B cell (primary cell): ENCODE measurements at regions not wholly inside any gene's neighbourhood (a gene's known extent, or its start where the extent isn't known, plus 50 kb on each side); places are given as distances from the start of the nearest gene placed in this dataset. TPM values are rescaled to one million over a fixed set of nuclear protein-coding genes. Genes with fewer than 3 reads are reported as not detected.

Experiments used
- ATAC-seq: fragments of 200-7000 bp; cut with Tn5 transposase; one replicate; pipeline ENCODE4 v1.10.0; 2021; ENCODE audit warnings: low read depth, mild to moderate bottlenecking, moderate number of reproducible peaks, moderate library complexity
- CTCF ChIA-PET: fragments of 350-600 bp; sonication (Branson Sonifier 250); formaldehyde crosslinking; loops from one replicate; lab custom pipeline; 2021; ENCODE audit warnings: antibody characterized with exemption, inconsistent platforms; lab: Charles Lee
- POLR2A ChIA-PET: fragments of 350-600 bp; sonication (Branson Sonifier 250); formaldehyde crosslinking; loops from one replicate; lab custom pipeline; 2021; ENCODE audit warnings: antibody characterized with exemption; lab: Charles Lee
- DNase-seq: peaks from one replicate; pipeline ENCODE4 v3.0.0; 2013
- H2AFZ ChIP-seq: 2 replicates; pipeline ENCODE4 v1.6.1; 2012; ENCODE audit warnings: mild to moderate bottlenecking, low read depth, low read length; ENCODE audit not compliant: insufficient read depth, poor library complexity, severe bottlenecking
- H3K27ac ChIP-seq, 2 donors: 1 replicate in 1 of 2; 2 replicates in 1 of 2; pipeline ENCODE4 v1.5.1; 2012 to 2013; ENCODE audit warnings: low read length in 2 of 2, mild to moderate bottlenecking in 2 of 2, moderate library complexity in 1 of 2
- H3K27me3 ChIP-seq, 4 experiments: fragments of 200-600 bp in 1 of 4; sonication (generic) in 1 of 4; replicated peaks in 1 of 4; 1 replicate in 2 of 4; 2 replicates in 2 of 4; pipeline versions ENCODE4 v1.6.1 to v1.7.0; 2013 to 2016; ENCODE audit warnings: low read length in 3 of 4, mild to moderate bottlenecking in 2 of 4, mixed read lengths in 1 of 4, moderate library complexity in 1 of 4; ENCODE audit not compliant: insufficient read depth in 4 of 4, control insufficient read depth in 3 of 4; ENCODE audit errors: control extremely low read depth in 1 of 4
- H3K36me3 ChIP-seq, 2 experiments: replicated peaks in 1 of 2; 1 replicate in 1 of 2; 2 replicates in 1 of 2; pipeline versions ENCODE4 v1.6.1 to v1.7.1; 2013; ENCODE audit warnings: low read length in 1 of 2; ENCODE audit not compliant: insufficient read depth in 2 of 2, control insufficient read depth in 1 of 2; ENCODE audit errors: control extremely low read depth in 1 of 2, extremely low read depth in 1 of 2
- H3K4me1 ChIP-seq, 2 donors: fragments of 200-600 bp in 1 of 2; sonication (generic) in 1 of 2; 1 replicate in 1 of 2; 2 replicates in 1 of 2; pipeline versions ENCODE4 v1.5.1 to v1.6.1; 2013 to 2017; ENCODE audit warnings: low read length in 2 of 2; ENCODE audit not compliant: control insufficient read depth in 2 of 2, insufficient read depth in 2 of 2
- H3K4me2 ChIP-seq: replicated peaks from 2 replicates; pipeline ENCODE3; 2012; ENCODE audit warnings: mild to moderate bottlenecking, low read depth, low read length; ENCODE audit not compliant: poor library complexity, severe bottlenecking
- H3K4me3 ChIP-seq, 5 experiments: fragments of 200-600 bp in 1 of 5; sonication (generic) in 1 of 5; 1 replicate in 3 of 5; 2 replicates in 2 of 5; pipeline versions ENCODE4 v1.5.1 to v1.7.0; 2011 to 2016; ENCODE audit warnings: low read length in 4 of 5, mild to moderate bottlenecking in 4 of 5, low read depth in 2 of 5, control low read depth in 1 of 5, moderate library complexity in 1 of 5; ENCODE audit not compliant: insufficient read depth in 1 of 5; ENCODE audit errors: control extremely low read depth in 1 of 5, extremely low read depth in 1 of 5
- H3K79me2 ChIP-seq: fragments of 200-600 bp; sonication (generic); one replicate; pipeline ENCODE4 v1.6.0; 2016; ENCODE audit warnings: low read length; ENCODE audit not compliant: control insufficient read depth, insufficient read depth
- H3K9ac ChIP-seq: fragments of 200-600 bp; sonication (generic); 2 replicates; pipeline ENCODE4 v1.6.1; 2017; ENCODE audit warnings: mild to moderate bottlenecking, low read length, moderate library complexity
- H3K9me3 ChIP-seq, 3 donors: one replicate each; pipeline versions ENCODE4 v1.6.1 to v1.7.1; 2013; ENCODE audit warnings: low read length in 2 of 3; ENCODE audit not compliant: control insufficient read depth in 2 of 3, insufficient read depth in 1 of 3; ENCODE audit errors: control extremely low read depth in 1 of 3
- H4K20me1 ChIP-seq: 2 replicates; pipeline ENCODE4 v1.6.0; 2012; ENCODE audit warnings: mild to moderate bottlenecking, low read length; ENCODE audit not compliant: insufficient read depth, control insufficient read depth, poor library complexity, severe bottlenecking
- H3K27ac Mint-ChIP-seq: one replicate; pipeline ENCODE4 v1.8.0; 2021; ENCODE audit warnings: mixed read lengths
- H3K27me3 Mint-ChIP-seq: one replicate; pipeline ENCODE4 v1.8.0; 2021; ENCODE audit warnings: mixed read lengths
- H3K4me1 Mint-ChIP-seq: one replicate; pipeline ENCODE4 v1.8.0; 2021; ENCODE audit warnings: mixed read lengths
- H3K4me3 Mint-ChIP-seq: one replicate; pipeline ENCODE4 v1.8.0; 2021; ENCODE audit warnings: mixed read lengths
- H3K9me3 Mint-ChIP-seq: one replicate; pipeline ENCODE4 v1.8.0; 2022; ENCODE audit warnings: mixed read lengths; ENCODE audit not compliant: insufficient read depth
- CTCF ChIP-seq: fragments of 200-600 bp; IDR thresholded peaks from one replicate; pipeline ENCODE4 v1.8.0; 2022; ENCODE audit warnings: antibody characterized with exemption, mild to moderate bottlenecking
- EZH2 ChIP-seq: IDR thresholded peaks from 2 replicates; pipeline ENCODE4 v1.6.1; 2012; ENCODE audit warnings: borderline replicate concordance, low read depth, mild to moderate bottlenecking, moderate library complexity, low read length; ENCODE audit not compliant: insufficient read depth, poor library complexity, severe bottlenecking
- WGBS: methylation state at CpG from one replicate; pipeline ENCODE4 v1.1.5; 2013; ENCODE audit warnings: missing lambda C conversion rate; ENCODE audit not compliant: insufficient coverage; 5-methylcytosine and 5-hydroxymethylcytosine counted together
- intact Hi-C: fragments of 100-400 bp; cut with micrococcal nuclease; formaldehyde crosslinking; loops from one replicate; pipeline ENCODE4 v1.10.0; 2022
- small RNA-seq: library from RNA; depleted of rRNA; stranded (forward); fragments of <200 nt; gene quantifications from one replicate; pipeline ENCODE3, GENCODE V24; 2012; ENCODE audit warnings: low replicate concordance, low read depth; ENCODE audit not compliant: insufficient read length

DNA sequence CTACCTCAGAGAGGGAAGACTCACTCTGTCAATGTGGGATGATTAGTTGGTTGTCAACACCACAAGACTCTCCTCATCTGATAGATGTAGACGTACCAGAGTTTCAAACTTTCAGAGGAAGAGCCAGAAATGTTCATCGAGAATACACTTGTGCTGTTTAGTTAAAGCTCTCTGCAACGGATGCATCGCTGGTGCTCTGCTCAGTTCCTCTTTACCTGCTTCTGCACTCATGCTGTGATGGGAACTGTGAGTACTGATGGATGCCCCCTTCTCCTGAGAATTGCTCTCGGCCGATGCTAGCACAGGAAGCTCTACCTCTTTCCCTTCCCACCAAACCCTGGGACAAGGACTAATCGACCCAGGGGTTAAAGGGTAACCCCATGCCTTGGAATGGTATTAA lies 51.8 kb upstream of the CCDC54 start:
- Mint-ChIP-seq H3K4me1 (peaks cover 10% of the 10 kb centered on the region), H3K9me3 (no peaks in the 10 kb centered on the region), H3K27ac (no peak overlapping the region), H3K27me3 (no peaks in the 10 kb centered on the region), H3K4me3 (no peak overlapping the region)
- H3K27ac ChIP-seq, result no peak overlapping the region
- no peaks in the 10 kb centered on the region for H3K27me3 ChIP-seq
- 66% methylated on average over 3 of the region's 7 CpGs for WGBS
- no peaks in the 10 kb centered on the region for H3K36me3 ChIP-seq
- POLR2A ChIA-PET, result no interaction called here
- DNase-seq (no peak), ATAC-seq (no peak)
- no peak overlapping the region for H3K4me2 ChIP-seq
- no peak overlapping the region for H3K9ac ChIP-seq
- H4K20me1 ChIP-seq, result no peaks in the 10 kb centered on the region
- no peaks in the 10 kb centered on the region for H3K79me2 ChIP-seq
- TF ChIP-seq EZH2 (no peak), CTCF (no peak)
- H2AFZ ChIP-seq, result no peak overlapping the region
- intact Hi-C loops, result no loop called here
- no peak overlapping the region for H3K4me3 ChIP-seq
- no peaks in the 10 kb centered on the region for H3K4me1 ChIP-seq
- no peaks in the 10 kb centered on the region for H3K9me3 ChIP-seq
- CTCF ChIA-PET, result no interaction called here

Small RNAs in the stretch of these regions (small RNA-seq; reads per million reads assigned to genes)
- gene MTCO1P35, result not detected
- not detected for gene MTND6P6
- not detected for gene RF00019
- not detected for gene RNU6-1308P
